ENCODE measurements at regions not wholly inside any gene's neighbourhood (a gene's known extent, or its start where the extent isn't known, plus 50 kb on each side); places are given as distances from the start of the nearest gene placed in this dataset.

DNA sequence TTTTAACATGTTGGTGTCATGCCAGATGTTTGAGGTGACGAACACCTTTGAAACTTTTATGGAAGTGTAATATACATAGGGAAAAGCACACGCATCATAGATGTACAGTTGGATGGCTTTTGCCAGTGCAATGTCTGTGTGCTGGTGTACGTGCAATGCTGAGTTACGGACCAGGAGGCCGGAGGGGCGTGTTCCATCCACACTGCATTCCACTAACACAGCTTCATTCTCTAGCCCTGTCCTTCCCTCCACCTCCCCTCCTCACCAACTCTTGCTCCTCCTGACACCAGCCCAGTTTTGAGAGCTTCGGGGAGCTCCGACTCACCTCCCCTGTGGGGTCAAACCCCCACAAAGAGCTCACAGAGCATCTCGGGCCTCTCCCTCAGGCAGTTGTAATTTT is 358.8 kb downstream of the C16orf95 start:
- no peak for DNase-seq (ENCODE audit: low read depth)

DNA sequence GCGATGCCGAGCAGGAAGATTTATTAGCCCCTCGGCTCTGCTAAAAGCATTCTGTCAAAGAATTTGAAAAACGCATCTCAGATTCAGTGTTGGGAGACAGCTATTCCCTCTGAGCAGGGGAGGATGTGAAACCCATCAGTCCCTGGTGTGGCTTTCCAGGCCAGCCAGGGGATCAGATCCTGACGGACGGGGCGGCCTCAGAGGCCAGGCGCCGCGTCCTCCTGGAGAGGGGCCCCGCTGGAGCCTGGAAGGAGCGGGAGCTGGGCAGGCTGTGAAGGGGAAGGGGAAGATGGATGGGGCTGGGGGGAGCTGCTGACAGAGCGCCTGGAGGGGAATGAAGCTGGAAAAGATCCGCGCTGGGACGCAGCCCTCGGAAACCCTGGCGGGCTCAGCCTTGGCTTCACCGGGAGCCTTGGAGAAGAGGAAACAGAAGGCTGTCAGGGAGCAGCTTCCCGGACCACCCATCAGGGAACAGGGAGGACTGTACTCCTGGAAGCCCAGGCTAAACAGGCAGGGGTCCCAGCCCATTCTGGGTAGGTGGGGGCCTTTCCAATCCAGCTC is 358.0 kb downstream of the C16orf95 start:
- no peak for DNase-seq (ENCODE audit: low read depth)

DNA sequence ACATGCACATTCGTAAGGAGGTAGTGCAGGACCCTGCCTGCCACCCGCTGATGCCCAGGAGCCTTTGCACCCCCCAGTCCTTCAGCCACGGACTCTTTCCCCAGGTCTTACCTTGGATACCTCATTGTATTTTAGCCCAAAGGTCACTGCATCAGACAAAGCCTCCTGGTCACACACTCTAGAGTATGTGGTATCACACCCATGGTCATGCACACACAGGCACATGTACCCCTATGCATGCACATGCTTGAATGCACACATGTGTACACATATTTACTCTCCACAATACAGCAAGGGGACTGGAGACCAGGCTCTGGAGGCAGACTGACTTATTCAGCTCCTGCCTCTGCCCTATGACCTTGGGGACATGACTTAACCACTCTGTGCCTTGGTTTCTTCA is 357.5 kb downstream of the C16orf95 start:
- no peak for DNase-seq (ENCODE audit: low read depth)

DNA sequence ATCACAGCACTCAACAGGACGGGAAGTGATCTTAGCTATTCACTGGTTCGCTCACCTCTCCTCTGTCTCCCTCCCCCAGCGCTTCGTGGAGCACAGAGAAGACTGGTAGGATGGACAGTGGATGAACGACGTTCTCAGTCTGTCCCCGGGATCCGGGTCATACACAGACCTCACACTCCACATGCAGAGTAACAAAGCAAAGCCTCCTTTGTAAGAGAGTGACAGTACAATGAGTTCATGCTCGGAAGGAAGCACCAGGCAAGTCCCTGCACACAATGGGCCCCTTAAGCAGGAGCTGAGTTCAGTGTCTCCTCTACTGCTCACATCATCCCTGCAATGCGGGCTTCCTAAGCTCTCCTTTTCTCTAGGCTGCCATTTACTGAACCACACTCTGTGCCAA is 356.9 kb downstream of the C16orf95 start:
- no peak for DNase-seq (ENCODE audit: low read depth)

GRCh38 chr16:86961171-86961601 is 356.0 kb downstream of the C16orf95 start:
- DNase-seq (ENCODE audit: low read depth), result no peak

GRCh38 chr16:86962259-86962658 is 354.9 kb downstream of the C16orf95 start:
- DNase-seq (ENCODE audit: low read depth), result no peak

DNA sequence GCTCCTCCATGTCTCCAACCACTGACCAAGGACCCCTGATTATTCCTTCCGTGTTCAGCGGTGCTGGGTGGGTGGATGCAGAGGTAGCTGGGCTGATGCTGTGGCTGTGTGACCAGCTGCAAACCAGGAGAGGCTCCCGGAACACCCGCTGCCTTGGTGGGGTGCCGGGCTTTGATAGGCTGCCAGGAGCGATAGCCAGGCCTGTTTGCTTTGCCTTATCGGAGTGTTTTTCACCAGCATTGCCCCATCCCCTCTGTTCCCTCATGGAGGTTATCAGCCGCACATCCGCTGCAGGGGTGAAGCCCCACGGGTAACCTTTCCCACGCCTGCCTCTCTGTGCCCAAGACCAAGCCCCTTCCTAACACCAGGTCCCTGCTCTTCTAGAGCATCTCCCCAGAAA is 354.3 kb downstream of the C16orf95 start:
- DNase-seq (ENCODE audit: low read depth), result no peak

DNA sequence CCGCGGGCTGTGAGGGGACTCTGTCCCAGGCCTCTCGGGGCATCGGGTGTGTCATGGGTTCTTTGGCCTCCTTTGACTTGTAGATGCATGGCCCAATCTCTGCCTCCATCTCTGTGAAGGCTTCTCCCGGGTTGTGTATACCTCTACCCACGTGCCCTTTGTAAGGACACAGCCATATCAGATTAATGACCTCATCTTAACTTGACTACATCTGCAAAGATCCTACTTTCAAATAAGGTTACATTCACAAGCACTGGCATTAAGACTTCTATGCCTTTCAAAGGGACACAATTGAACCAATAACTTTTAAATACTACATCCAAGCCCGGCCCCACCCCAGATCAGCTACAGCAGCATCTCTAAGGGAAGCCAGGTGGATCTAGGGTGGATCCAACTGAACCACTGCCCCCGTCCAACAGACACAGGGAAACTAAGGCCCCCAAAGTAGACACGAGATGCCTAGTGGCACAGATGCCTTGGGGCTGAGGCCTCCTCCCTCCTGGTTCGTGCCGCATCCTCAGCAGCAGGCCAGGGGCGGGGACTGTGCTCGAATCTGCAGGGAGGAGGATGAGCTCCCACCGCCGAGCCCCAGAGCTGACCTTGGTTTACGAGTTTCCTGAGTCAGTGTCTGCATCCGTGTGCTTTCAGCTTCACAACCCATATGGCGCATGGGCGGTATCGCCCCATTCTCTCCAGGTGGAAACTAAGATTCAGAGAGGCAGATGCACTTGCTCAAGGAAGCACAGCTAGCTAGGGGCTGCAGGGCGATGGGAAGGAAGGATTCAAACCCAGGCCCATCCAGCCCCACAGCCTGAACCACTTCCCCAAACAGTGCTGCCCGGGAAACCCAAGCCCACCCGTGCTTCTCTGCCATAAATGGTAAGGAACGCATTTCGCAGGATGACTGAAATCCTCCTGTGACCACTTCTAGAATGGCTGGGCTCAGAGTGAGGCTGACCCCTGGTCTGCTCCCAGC is 353.3 kb downstream of the C16orf95 start:
- DNase-seq (ENCODE audit: low read depth), result no peak

GRCh38 chr16:86964796-86965241 is 352.4 kb downstream of the C16orf95 start:
- no peak for DNase-seq (ENCODE audit: low read depth)

- DNase-seq (ENCODE audit: low read depth), result no peak
Observed at GRCh38 chr16:86965331-86965730, 351.9 kb downstream of the C16orf95 start.

GRCh38 chr16:86965840-86966550 is 351.2 kb downstream of the C16orf95 start:
- DNase-seq (ENCODE audit: low read depth), result no peak

GRCh38 chr16:86966777-86967176 is 350.4 kb downstream of the C16orf95 start:
- no peak for DNase-seq (ENCODE audit: low read depth)

DNA sequence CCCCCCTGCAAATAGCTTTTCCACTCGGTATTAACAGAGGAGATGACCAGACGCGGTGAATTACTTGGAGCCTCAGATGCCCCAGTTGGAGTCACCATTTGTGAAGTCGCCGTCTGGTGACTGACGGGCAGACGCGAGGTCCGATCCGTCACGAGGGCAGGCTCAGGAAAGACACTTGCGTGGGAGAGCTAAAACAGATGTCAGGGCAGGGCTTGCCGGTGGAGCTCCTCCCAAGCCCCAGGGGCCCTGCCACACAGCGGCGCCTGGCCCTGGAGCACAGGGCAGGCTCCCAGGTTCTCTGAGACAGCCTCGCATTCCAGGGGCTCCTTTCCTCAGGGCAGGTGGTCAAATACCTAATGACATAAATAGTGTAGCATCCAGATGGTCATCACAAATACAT is 348.3 kb downstream of the C16orf95 start:
- no peak for DNase-seq (ENCODE audit: low read depth)

- no peak for DNase-seq (ENCODE audit: low read depth)
Observed at GRCh38 chr16:86969716-86970115, 347.5 kb downstream of the C16orf95 start.

GRCh38 chr16:86970279-86970678 is 346.9 kb downstream of the C16orf95 start:
- DNase-seq (ENCODE audit: low read depth), result no peak

DNA sequence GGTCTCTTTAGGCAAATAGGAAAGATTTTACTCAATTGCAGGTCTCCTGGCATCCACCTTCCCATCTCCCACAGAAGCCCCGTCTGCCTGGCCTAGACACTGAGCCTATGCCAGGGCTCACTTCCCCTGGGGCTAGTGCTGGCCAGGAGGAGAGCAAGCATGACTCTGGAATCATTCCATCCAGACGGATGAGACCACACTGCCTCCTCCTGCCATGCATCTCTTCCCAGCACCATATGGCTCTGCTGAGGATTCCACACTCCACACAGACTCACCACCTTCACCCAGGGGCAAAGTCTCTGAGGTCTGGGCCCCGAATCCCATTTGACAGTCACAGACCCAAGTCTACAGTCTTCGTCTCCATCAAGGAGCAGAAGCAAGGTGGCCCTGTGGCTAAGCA is 346.5 kb downstream of the C16orf95 start:
- no peak for DNase-seq (ENCODE audit: low read depth)

GRCh38 chr16:86971251-86971650 is 345.9 kb downstream of the C16orf95 start:
- no peak for DNase-seq (ENCODE audit: low read depth)

GRCh38 chr16:86974120-86974519 is 343.1 kb downstream of the C16orf95 start:
- no peak for DNase-seq (ENCODE audit: low read depth)

DNA sequence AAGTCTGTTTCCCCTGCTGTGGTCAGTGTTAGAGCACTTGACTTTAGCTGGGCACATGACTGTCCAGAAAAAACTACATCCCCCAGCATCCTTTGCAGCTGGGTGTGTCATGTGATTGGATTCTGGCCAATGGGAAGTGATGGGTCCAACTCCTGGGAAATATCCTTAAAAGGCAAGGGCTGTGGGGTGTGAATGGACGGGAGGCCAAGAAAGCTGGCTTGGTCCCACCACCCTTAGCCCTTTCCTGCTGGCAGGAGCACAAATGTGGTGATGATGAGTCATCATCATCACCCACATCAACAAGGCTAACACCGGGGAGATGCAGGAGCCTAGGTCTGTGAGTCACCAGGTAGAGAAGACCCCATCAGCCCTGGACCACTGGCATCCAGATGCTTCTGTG is 341.7 kb downstream of the C16orf95 start:
- DNase-seq (ENCODE audit: low read depth), result peak; percentile 69

DNA sequence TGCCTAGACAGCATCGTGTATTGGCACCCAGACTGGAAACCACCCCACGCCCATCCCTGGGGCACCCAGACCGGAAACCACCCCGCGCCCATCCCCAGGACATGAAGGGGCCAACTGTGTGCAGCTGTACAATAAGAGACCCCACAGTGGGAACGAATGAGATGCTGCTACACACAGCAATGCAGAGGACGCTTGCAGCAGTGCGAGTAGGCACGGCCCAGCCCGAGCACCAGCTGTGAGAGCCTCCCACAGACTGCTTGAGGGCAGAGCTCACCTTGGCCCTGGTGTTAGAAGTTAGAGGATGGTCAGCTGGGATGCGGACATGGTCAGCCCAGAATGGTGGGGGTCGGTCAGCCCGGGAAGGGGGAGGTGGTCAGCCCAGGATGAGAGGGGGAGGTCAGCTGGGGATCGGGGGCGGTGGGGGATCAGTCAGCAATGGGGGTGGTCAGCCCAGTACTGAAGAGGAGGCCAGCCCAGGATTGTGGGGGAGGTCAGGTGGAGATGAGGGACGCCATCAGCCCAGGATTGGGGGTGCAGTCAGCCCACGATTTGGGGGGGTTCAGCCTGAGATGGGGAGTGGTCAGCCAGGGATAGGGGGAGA is 340.0 kb downstream of the C16orf95 start:
- DNase-seq (ENCODE audit: low read depth), result no peak

GRCh38 chr16:86978445-86979030 is 338.7 kb downstream of the C16orf95 start:
- no peak for DNase-seq (ENCODE audit: low read depth)

DNA sequence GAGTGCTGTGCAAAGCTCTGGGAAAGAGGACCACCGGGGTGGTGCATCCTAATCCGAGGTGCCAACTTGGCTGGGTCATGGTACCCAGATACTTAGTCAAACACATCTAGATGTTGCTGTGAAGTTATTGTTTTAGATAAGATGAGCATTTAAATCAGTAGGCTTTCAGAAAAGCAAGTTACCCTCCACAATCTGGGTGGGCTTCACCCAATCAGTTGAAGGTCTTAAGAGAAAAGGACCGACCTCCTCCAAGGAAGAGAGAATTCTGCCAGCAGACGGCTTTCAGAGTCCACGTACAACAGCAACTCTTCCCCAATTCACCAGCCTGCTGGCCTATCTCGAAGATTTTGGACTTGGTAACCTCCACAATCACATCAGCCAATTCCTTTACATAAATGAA is 338.1 kb downstream of the C16orf95 start:
- DNase-seq (ENCODE audit: low read depth), result no peak

Measured in stromal cell of bone marrow (primary cell).